K562 (cell line): ENCODE measurements at regions not wholly inside any gene's neighbourhood (a gene's known extent, or its start where the extent isn't known, plus 50 kb on each side); places are given as distances from the start of the nearest gene placed in this dataset.

ENCODE experiments used
- ATAC-seq: fragments of 200-7000 bp; cut with Tn5 transposase; 3 replicates; pipeline ENCODE4 v1.9.1; 2020; ENCODE audit warnings: moderate library complexity
- BruUV-seq: library from RNA; stranded (reverse); fragments of 400-500 nt; replicated peaks from 2 replicates; lab custom pipeline; 2021; lab: Mats Ljungman, UMichigan
- CTCF ChIA-PET: fragments of 300-600 bp; formaldehyde crosslinking; extraction: SDS; loops from one replicate; lab custom pipeline; 2021; ENCODE audit warnings: low intra/inter-chr PET ratio; lab: Yijun Ruan, JAX
- POLR2A ChIA-PET: fragments of 300-600, 350-650 bp; sonication (Branson Sonifier 250); formaldehyde crosslinking; extraction: SDS; loops from one replicate; lab custom pipeline; 2021; ENCODE audit warnings: antibody characterized with exemption, inconsistent platforms; lab: Yijun Ruan, JAX
- DNase-seq, 4 experiments: peaks; one replicate each; pipeline versions ENCODE4 v3.0.0 to v3.0.0-alpha.2; 2011 to 2018; ENCODE audit warnings: low spot score in 3 of 4, mixed read lengths in 3 of 4; ENCODE audit errors: extremely low read depth in 1 of 4
- FAIRE-seq: peaks from 2 replicates; lab custom pipeline; 2011; peaks lifted over from hg19 to GRCh38; lab: Jason Lieb, UNC
- H2AFZ ChIP-seq: 2 replicates; pipeline ENCODE4 v1.6.0; 2011; ENCODE audit warnings: low read depth, low read length, control low read depth, inconsistent platforms
- H3K27ac ChIP-seq: fragments of 200-600 bp; 3 replicates; pipeline ENCODE4 v1.8.0; 2011; ENCODE audit warnings: low read depth, mild to moderate bottlenecking, control low read depth, inconsistent platforms, low read length, moderate library complexity, mixed read lengths; ENCODE audit errors: extremely low read depth
- H3K27me3 ChIP-seq, 2 experiments: fragments of 300-600 bp in 1 of 2; 2 replicates in 1 of 2; 3 replicates in 1 of 2; pipeline versions ENCODE4 v1.6.0 to v1.8.0; 2011; ENCODE audit warnings: inconsistent platforms in 2 of 2, low read length in 2 of 2, mild to moderate bottlenecking in 1 of 2, mixed read lengths in 1 of 2, moderate library complexity in 1 of 2; ENCODE audit not compliant: control insufficient read depth in 2 of 2, insufficient read depth in 2 of 2
- H3K36me3 ChIP-seq: fragments of 300-600 bp; 3 replicates; pipeline ENCODE4 v1.8.0; 2011; ENCODE audit warnings: mild to moderate bottlenecking, low read length, inconsistent platforms; ENCODE audit not compliant: control insufficient read depth, insufficient read depth
- H3K4me1 ChIP-seq, 2 experiments: fragments of 200-600 bp in 1 of 2; replicated peaks in 1 of 2; 2 replicates in 1 of 2; 3 replicates in 1 of 2; pipeline versions ENCODE4 v1.5.1 to v1.8.0; 2011; ENCODE audit warnings: inconsistent platforms in 2 of 2, low read length in 2 of 2, mild to moderate bottlenecking in 1 of 2, mixed read lengths in 1 of 2, moderate library complexity in 1 of 2; ENCODE audit not compliant: control insufficient read depth in 2 of 2, insufficient read depth in 2 of 2
- H3K4me2 ChIP-seq: 2 replicates; pipeline ENCODE4 v1.6.1; 2011; ENCODE audit warnings: low read length, control low read depth, inconsistent platforms, mixed read lengths; ENCODE audit not compliant: insufficient read depth
- H3K4me3 ChIP-seq: fragments of 200-600 bp; sonication (generic), shearing (Covaris generic); 2 replicates; pipeline ENCODE4 v1.5.1; 2016; ENCODE audit warnings: control low read depth, inconsistent platforms
- H3K79me2 ChIP-seq: fragments of 200-600 bp; 3 replicates; pipeline ENCODE4 v1.8.0; 2011; ENCODE audit warnings: low read length, inconsistent platforms; ENCODE audit not compliant: control insufficient read depth, insufficient read depth
- H3K9ac ChIP-seq, 2 experiments: 2 replicates each; pipeline versions ENCODE4 v1.6.0 to v1.6.1; 2011; ENCODE audit warnings: low read depth in 2 of 2, low read length in 2 of 2, control low read depth in 1 of 2, inconsistent platforms in 1 of 2, mild to moderate bottlenecking in 1 of 2, mixed read lengths in 1 of 2; ENCODE audit not compliant: insufficient read depth in 1 of 2
- H3K9me1 ChIP-seq: one replicate; pipeline ENCODE4 v1.6.0; 2011; ENCODE audit warnings: inconsistent platforms, mild to moderate bottlenecking, low read length, moderate library complexity; ENCODE audit not compliant: control insufficient read depth, insufficient read depth
- H3K9me3 ChIP-seq: replicated peaks from 2 replicates; pipeline ENCODE4 v1.5.1; 2011; ENCODE audit warnings: low read depth, low read length, inconsistent platforms; ENCODE audit not compliant: control insufficient read depth, insufficient read depth
- H4K20me1 ChIP-seq: replicated peaks from 2 replicates; pipeline ENCODE4 v1.6.1; 2011; ENCODE audit warnings: low read length, inconsistent platforms, mixed read lengths; ENCODE audit not compliant: control insufficient read depth, insufficient read depth
- ARID1B ChIP-seq: fragments of 450-650 bp; IDR thresholded peaks from 2 replicates; pipeline ENCODE4 v1.6.1; 2016; ENCODE audit warnings: antibody characterized with exemption, mild to moderate bottlenecking, inconsistent platforms
- ATF7 ChIP-seq: fragments of 450-650 bp; IDR thresholded peaks from 2 replicates; pipeline ENCODE4 v1.7.1; 2014; ENCODE audit warnings: mild to moderate bottlenecking, moderate library complexity
- DPF2 ChIP-seq: fragments of 450-650 bp; IDR thresholded peaks from 2 replicates; pipeline ENCODE4 v1.6.1; 2016
- EHMT2 ChIP-seq: fragments of 450-650 bp; IDR thresholded peaks from 2 replicates; pipeline ENCODE4 v1.6.1; 2018; ENCODE audit warnings: antibody characterized with exemption
- GABPA ChIP-seq: fragments of 200-800 bp; sonication (Bioruptor generic); conservative IDR thresholded peaks from 2 replicates; pipeline ENCODE4 v1.6.1; 2016; ENCODE audit warnings: low read depth, missing genetic modification characterization, missing compliant biosample characterization
- MEIS2 ChIP-seq: fragments of 450-650 bp; IDR thresholded peaks from 2 replicates; pipeline ENCODE4 v1.6.1; 2014; ENCODE audit warnings: mild to moderate bottlenecking; ENCODE audit not compliant: partially characterized antibody
- NR1H2 ChIP-seq: sonication (generic); formaldehyde crosslinking; IDR thresholded peaks from 2 replicates; pipeline ENCODE4 v1.4.0; 2020; ENCODE audit warnings: mild to moderate bottlenecking, missing genetic modification reagents
- SMARCA4 ChIP-seq: fragments of 450-650 bp; IDR thresholded peaks from 2 replicates; pipeline ENCODE4 v1.6.1; 2016
- SPI1 ChIP-seq: IDR thresholded peaks from 2 replicates; pipeline ENCODE4 v1.6.1; 2011; ENCODE audit warnings: low read depth, low read length, control low read depth, borderline replicate concordance
- SRSF1 ChIP-seq: fragments of 200-400 bp; formaldehyde crosslinking; IDR thresholded peaks from 2 replicates; pipeline ENCODE4 v1.6.1; 2017; ENCODE audit warnings: mild to moderate bottlenecking, low read depth, low read length, moderate library complexity
- STAT5A ChIP-seq: IDR thresholded peaks from 2 replicates; pipeline ENCODE4 v1.6.1; 2012; ENCODE audit warnings: low read length, inconsistent platforms, borderline replicate concordance
- TGIF2 ChIP-seq: sonication (generic); formaldehyde crosslinking; IDR thresholded peaks from 2 replicates; pipeline ENCODE4 v1.8.1; 2022; ENCODE audit warnings: mild to moderate bottlenecking, missing genetic modification reagents, moderate library complexity
- U2AF1 ChIP-seq: fragments of 200-400 bp; formaldehyde crosslinking; optimal IDR thresholded peaks from 2 replicates; pipeline ENCODE3; 2017; ENCODE audit warnings: mild to moderate bottlenecking, low read depth, low read length, moderate library complexity
- ZNF3 ChIP-seq: fragments of 250-450 bp; sonication (Bioruptor Pico); IDR thresholded peaks from 2 replicates; pipeline ENCODE4 v1.5.0; 2021; ENCODE audit warnings: mild to moderate bottlenecking, moderate library complexity
- ZNF780A ChIP-seq: fragments of 250-450 bp; sonication (Bioruptor Pico); IDR thresholded peaks from 2 replicates; pipeline ENCODE4 v1.5.0; 2021; ENCODE audit warnings: mild to moderate bottlenecking
- WGBS: fragments of 100-300 bp; shearing (Covaris generic); methylation state at CpG from one replicate; pipeline ENCODE4 v1.1.6; 2016; ENCODE audit warnings: low coverage, mixed read lengths; ENCODE audit not compliant: insufficient coverage; ENCODE audit errors: missing lambda C conversion rate; 5-methylcytosine and 5-hydroxymethylcytosine counted together
- in situ Hi-C: fragments of 300-500 bp; cut with MboI; formaldehyde crosslinking; loops from 4 replicates; pipeline ENCODE4 v1.15.0; 2018; ENCODE audit warnings: inconsistent platforms, mixed read lengths
- intact Hi-C: fragments of 100-400 bp; cut with micrococcal nuclease; formaldehyde crosslinking; loops from 2 replicates; pipeline ENCODE4 v1.14.2; 2022

- Histone ChIP-seq H3K4me2 (no peak overlapping the region), H4K20me1 (no peaks in the 10 kb centered on the region), H3K9me3 (no peaks in the 10 kb centered on the region), H3K4me3 (no peak overlapping the region), H3K79me2 (no peaks in the 10 kb centered on the region), H3K27me3 (no peaks in the 10 kb centered on the region), H3K4me1 (peaks cover 0 to 2% of the 10 kb centered on the region in 2 experiments; a peak in 1 of 5 replicates), H3K9ac (no peak overlapping the region), H3K36me3 (no peaks in the 10 kb centered on the region), H3K27ac (no peak overlapping the region), H3K9me1 (no peaks in the 10 kb centered on the region), H2AFZ (no peak overlapping the region)
- POLR2A ChIA-PET = interaction anchor here (0.6 to 0.9 kb wide), 2 partner anchors 14 to 17 kb away, joined by 3 read pairs; no protein-coding TSS in a partner anchor
- in situ Hi-C loops (no loop called here), intact Hi-C loops (loop anchor here (10.0 kb wide), 1 partner anchor 384 kb away; no protein-coding TSS in a partner anchor)
- no peak for DNase-seq
- no peak for ATAC-seq
- no peak for FAIRE-seq
- CTCF ChIA-PET = no interaction called here
- WGBS = 0% methylated on average over 1 of the region's 1 CpG
- BruUV-seq = no TSS peak
- TF ChIP-seq DPF2 (no peak), TGIF2 (no peak), ZNF3 (CRISPR knock-in tag) (no peak), ZNF780A (CRISPR knock-in tag) (no peak)
- TF ChIP-seq, all 486 proteins: peak for 0
These were observed 219.8 kb upstream of the ATP2B1 start for GRCh38 chr12:89928467-89928866.

DNA sequence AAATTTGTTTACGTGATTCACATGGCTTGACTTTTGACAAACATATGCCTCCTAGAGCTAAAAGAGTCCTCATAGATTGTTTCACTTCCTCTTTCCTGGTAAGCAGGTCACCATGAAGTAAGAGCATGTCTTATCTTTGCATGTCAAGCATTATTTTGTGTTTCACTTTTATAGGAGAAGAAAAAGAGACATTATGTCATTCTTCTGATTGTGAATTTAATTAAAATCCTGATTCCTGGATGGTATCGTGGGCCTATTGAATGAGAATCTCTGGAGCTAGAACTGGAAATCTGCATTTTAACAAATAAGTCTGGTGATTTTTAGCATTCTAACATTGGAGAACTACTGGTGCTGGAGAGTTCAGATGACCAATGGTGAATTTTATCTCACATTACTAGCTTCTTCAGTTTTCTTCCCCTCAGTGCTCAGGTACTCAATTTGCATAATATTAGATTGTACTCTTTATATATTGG is 218.6 kb upstream of the ATP2B1 start:
- DNase-seq (peak in 2 of 4 experiments; percentile 21 to 24), ATAC-seq (peak; percentile 47; the same call in 1 of the 3 replicates), FAIRE-seq (no peak)
- intact Hi-C loops = loop anchor here (10.0 kb wide), 1 partner anchor 382 kb away; no protein-coding TSS in a partner anchor
- H3K4me2 ChIP-seq = no peak overlapping the region; the same call in 1 of the 2 replicates
- 0% methylated on average over 2 of the region's 2 CpGs for WGBS
- no peak overlapping the region for H3K9ac ChIP-seq
- H3K4me3 ChIP-seq = no peak overlapping the region
- no peaks in the 10 kb centered on the region for H3K36me3 ChIP-seq
- in situ Hi-C loops = no loop called here
- BruUV-seq = no TSS peak
- H3K27me3 ChIP-seq = no peaks in the 10 kb centered on the region
- H3K9me1 ChIP-seq = no peaks in the 10 kb centered on the region
- 0 out of 2 replicates have a peak overlapping the region, but pooled peaks have one; percentile 3 for H2AFZ ChIP-seq
- no peaks in the 10 kb centered on the region for H4K20me1 ChIP-seq
- H3K9me3 ChIP-seq = no peaks in the 10 kb centered on the region
- no peaks in the 10 kb centered on the region; a peak in 1 of 5 replicates for H3K4me1 ChIP-seq
- no peaks in the 10 kb centered on the region for H3K79me2 ChIP-seq
- H3K27ac ChIP-seq = peak overlapping the region; percentile 31; the same call in 1 of the 3 replicates
- POLR2A ChIA-PET = no interaction called here
- CTCF ChIA-PET = no interaction called here
- TF ChIP-seq ARID1B = peak; percentile 50
- no peak for TF ChIP-seq SRSF1
- TF ChIP-seq SMARCA4 = peak; percentile 35; the same call in 1 of the 2 replicates
- peak; percentile 49; the same call in 1 of the 2 replicates for TF ChIP-seq EHMT2
- no peak for TF ChIP-seq U2AF1
- TF ChIP-seq STAT5A = peak; percentile 30; the same call in 1 of the 2 replicates
- peak; percentile 98 for TF ChIP-seq SPI1
- TF ChIP-seq MEIS2 = peak; percentile 12
- peak; percentile 46; the same call in 1 of the 2 replicates for TF ChIP-seq GABPA (tag)
- peak; percentile 51; the same call in 1 of the 2 replicates for TF ChIP-seq ATF7
- no peak for TF ChIP-seq NR1H2 (CRISPR knock-in tag)
